HepG2 (cell line): ENCODE measurements at regions not wholly inside any gene's neighbourhood (a gene's known extent, or its start where the extent isn't known, plus 50 kb on each side); places are given as distances from the start of the nearest gene placed in this dataset.

Experiments
- ATAC-seq: fragments of 200-7000 bp; cut with Tn5 transposase; 3 replicates; pipeline ENCODE4 v1.9.1; 2020; ENCODE audit warnings: mild to moderate bottlenecking, moderate library complexity
- BruUV-seq: library from RNA; stranded (reverse); fragments of 400-500 nt; replicated peaks from 2 replicates; lab custom pipeline; 2021; lab: Mats Ljungman, UMichigan
- CTCF ChIA-PET: fragments of 300-600 bp; formaldehyde crosslinking; extraction: SDS; loops from one replicate; lab custom pipeline; 2021; ENCODE audit warnings: low total read pairs, inconsistent platforms, low intra/inter-chr PET ratio; lab: Yijun Ruan, JAX
- POLR2A ChIA-PET: fragments of 350-600 bp; sonication (Branson Sonifier 250); formaldehyde crosslinking; loops from one replicate; lab custom pipeline; 2020; ENCODE audit warnings: antibody characterized with exemption, inconsistent platforms; lab: Yijun Ruan, JAX
- DNase-seq: peaks from one replicate; pipeline ENCODE4 v3.0.0-alpha.2; 2015; ENCODE audit warnings: low spot score
- FAIRE-seq: peaks from 3 replicates; lab custom pipeline; 2011; peaks lifted over from hg19 to GRCh38; lab: Jason Lieb, UNC
- H2AFZ ChIP-seq: one replicate; pipeline ENCODE4 v1.6.1; 2011; ENCODE audit warnings: low read length, inconsistent platforms
- H3K27ac ChIP-seq: fragments of 300-600 bp; 3 replicates; pipeline ENCODE4 v1.8.0; 2011; ENCODE audit warnings: mixed run types, mild to moderate bottlenecking, mixed read lengths, low read length, inconsistent platforms; ENCODE audit not compliant: insufficient read depth; ENCODE audit errors: extremely low read length
- H3K27me3 ChIP-seq, 2 experiments: fragments of 200-600 bp in 1 of 2; 2 replicates in 1 of 2; 3 replicates in 1 of 2; pipeline versions ENCODE4 v1.6.0 to v1.8.0; 2011; ENCODE audit warnings: low read length in 2 of 2, mild to moderate bottlenecking in 2 of 2, moderate library complexity in 2 of 2, inconsistent platforms in 1 of 2; ENCODE audit not compliant: insufficient read depth in 2 of 2, control insufficient read depth in 1 of 2
- H3K36me3 ChIP-seq, 2 experiments: fragments of 200-600 bp in 1 of 2; replicated peaks in 1 of 2; 2 replicates in 1 of 2; 3 replicates in 1 of 2; pipeline versions ENCODE4 v1.5.1 to v1.8.0; 2011; ENCODE audit warnings: low read length in 2 of 2, inconsistent platforms in 1 of 2; ENCODE audit not compliant: insufficient read depth in 2 of 2, control insufficient read depth in 1 of 2
- H3K4me1 ChIP-seq: 2 replicates; pipeline ENCODE4 v1.5.1; 2012; ENCODE audit warnings: low read length, inconsistent platforms; ENCODE audit not compliant: insufficient read depth
- H3K4me2 ChIP-seq: 2 replicates; pipeline ENCODE4 v1.6.0; 2011; ENCODE audit warnings: low read depth, low read length, inconsistent platforms
- H3K4me3 ChIP-seq, 3 experiments: fragments of 200-600 bp in 1 of 3; sonication (generic), shearing (Covaris generic) in 1 of 3; replicated peaks in 1 of 3; 2 replicates each; pipeline ENCODE4 v1.5.1; 2011 to 2016; ENCODE audit warnings: low read length in 3 of 3, inconsistent platforms in 2 of 3, low read depth in 2 of 3, mild to moderate bottlenecking in 2 of 3, control low read depth in 1 of 3, mixed read lengths in 1 of 3; ENCODE audit not compliant: insufficient read depth in 1 of 3
- H3K79me2 ChIP-seq: one replicate; pipeline ENCODE4 v1.6.1; 2011; ENCODE audit warnings: low read length, inconsistent platforms; ENCODE audit not compliant: insufficient read depth
- H3K9ac ChIP-seq: 2 replicates; pipeline ENCODE4 v1.6.0; 2011; ENCODE audit warnings: mild to moderate bottlenecking, low read depth, low read length, inconsistent platforms; ENCODE audit not compliant: insufficient read depth
- H3K9me3 ChIP-seq: 2 replicates; pipeline ENCODE4 v1.5.1; 2012; ENCODE audit warnings: mild to moderate bottlenecking, low read length
- H4K20me1 ChIP-seq: 2 replicates; pipeline ENCODE4 v1.6.0; 2011; ENCODE audit warnings: inconsistent platforms, mild to moderate bottlenecking, low read length, moderate library complexity; ENCODE audit not compliant: insufficient read depth
- ATF7-NPFF ChIP-seq: sonication (generic); formaldehyde crosslinking; IDR thresholded peaks from 2 replicates; pipeline ENCODE4 v1.8.1; 2023; ENCODE audit warnings: mild to moderate bottlenecking, low read depth, missing genetic modification reagents, moderate library complexity
- GABPB1 ChIP-seq: IDR thresholded peaks from 2 replicates; pipeline ENCODE4 v1.6.1; 2016; ENCODE audit warnings: mild to moderate bottlenecking, missing genetic modification reagents, moderate library complexity, missing compliant biosample characterization
- KMT2B ChIP-seq: IDR thresholded peaks from 2 replicates; pipeline ENCODE4 v1.6.1; 2016; ENCODE audit warnings: missing genetic modification reagents, missing compliant biosample characterization
- MEIS2 ChIP-seq: sonication (generic); formaldehyde crosslinking; IDR thresholded peaks from 2 replicates; pipeline ENCODE4 v1.9.0; 2021; ENCODE audit warnings: mild to moderate bottlenecking, missing genetic modification reagents
- SAFB2 ChIP-seq: sonication (generic); formaldehyde crosslinking; IDR thresholded peaks from 2 replicates; pipeline ENCODE4 v1.5.1; 2020; ENCODE audit warnings: missing genetic modification reagents, low read depth, mild to moderate bottlenecking, borderline replicate concordance
- ZKSCAN5 ChIP-seq: sonication (generic); formaldehyde crosslinking; IDR thresholded peaks from 2 replicates; pipeline ENCODE4 v1.5.1; 2020; ENCODE audit warnings: mild to moderate bottlenecking, missing genetic modification reagents
- ZNF333 ChIP-seq: sonication (generic); formaldehyde crosslinking; IDR thresholded peaks from 2 replicates; pipeline ENCODE4 v1.4.0; 2020; ENCODE audit warnings: mild to moderate bottlenecking, missing genetic modification reagents, borderline replicate concordance
- ZNF850 ChIP-seq: sonication (generic); formaldehyde crosslinking; conservative IDR thresholded peaks from 2 replicates; pipeline ENCODE4 v1.9.0; 2021; ENCODE audit warnings: mild to moderate bottlenecking, missing genetic modification reagents
- WGBS: methylation state at CpG from one replicate; pipeline ENCODE4 v1.1.6; 2017; ENCODE audit warnings: low lambda C conversion rate; 5-methylcytosine and 5-hydroxymethylcytosine counted together
- in situ Hi-C: cut with HindIII; loops from 2 replicates; pipeline ENCODE4 v1.10.0; 2017; ENCODE audit warnings: low pct_unique_long_range_greater_than_20kb; ENCODE audit not compliant: extremely low pct_ligation_motif_present
- intact Hi-C: fragments of 100-400 bp; cut with micrococcal nuclease; formaldehyde crosslinking; loops from one replicate; pipeline ENCODE4 v1.10.0; 2022; ENCODE audit not compliant: unreplicated experiment
- TF ChIP-seq, protein P1 (sequence below): sonication (generic); formaldehyde crosslinking; IDR thresholded peaks from 2 replicates; pipeline ENCODE4 v1.4.0; 2020; ENCODE audit warnings: missing genetic modification reagents, low read depth, mild to moderate bottlenecking, borderline replicate concordance
- TF ChIP-seq, protein P2 (sequence below): sonication (generic); formaldehyde crosslinking; conservative IDR thresholded peaks from 2 replicates; pipeline ENCODE4 v1.4.0; 2020; ENCODE audit warnings: missing genetic modification reagents
- TF ChIP-seq, protein P3 (sequence below): IDR thresholded peaks from 2 replicates; pipeline ENCODE4 v1.6.1; 2016
- TF ChIP-seq, protein P4 (sequence below): IDR thresholded peaks from 2 replicates; pipeline ENCODE4 v1.4.0; 2020; ENCODE audit warnings: mild to moderate bottlenecking, missing genetic modification reagents
- TF ChIP-seq, protein P5 (sequence below): IDR thresholded peaks from 2 replicates; pipeline ENCODE4 v1.6.1; 2012; ENCODE audit warnings: low read depth, low read length, improper control_type of control experiment

DNA sequence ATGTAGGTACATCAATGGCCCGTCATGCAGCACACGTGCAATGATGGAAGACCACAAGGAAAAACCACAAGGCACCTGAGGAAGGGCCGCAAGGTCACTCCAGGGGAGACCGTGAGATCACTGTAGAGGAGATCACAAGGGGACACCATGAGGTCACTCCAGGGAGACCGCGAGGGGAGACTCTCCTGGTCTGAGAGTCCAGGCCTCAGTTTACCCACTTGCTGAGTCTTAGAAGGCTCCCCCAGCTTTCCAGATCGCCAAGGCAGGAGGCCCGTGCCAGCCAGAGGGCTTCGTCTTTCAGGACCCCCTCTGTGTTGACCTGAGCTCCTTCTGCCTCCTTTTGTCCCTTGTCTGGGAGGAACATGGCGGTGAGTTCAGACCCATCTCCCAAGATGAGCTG lies 232.2 kb downstream of the ERMARD start:
- in situ Hi-C loops (no loop called here), intact Hi-C loops (no loop called here)
- Histone ChIP-seq H4K20me1 (no peaks in the 10 kb centered on the region), H3K79me2 (no peaks in the 10 kb centered on the region), H3K9me3 (no peaks in the 10 kb centered on the region), H2AFZ (no peak overlapping the region), H3K9ac (no peak overlapping the region), H3K4me3 (no peak overlapping the region), H3K4me2 (no peak overlapping the region), H3K27ac (no peak overlapping the region), H3K36me3 (no peaks in the 10 kb centered on the region), H3K4me1 (no peaks in the 10 kb centered on the region), H3K27me3 (peaks cover 20 to 74% of the 10 kb centered on the region in 2 experiments)
- POLR2A ChIA-PET = no interaction called here
- DNase-seq (no peak), FAIRE-seq (no peak), ATAC-seq (no peak)
- 47% methylated on average over 10 of the region's 10 CpGs for WGBS
- CTCF ChIA-PET = no interaction called here
- TF ChIP-seq ATF7-NPFF (CRISPR knock-in tag) = no peak
- TF ChIP-seq, protein P1, sequence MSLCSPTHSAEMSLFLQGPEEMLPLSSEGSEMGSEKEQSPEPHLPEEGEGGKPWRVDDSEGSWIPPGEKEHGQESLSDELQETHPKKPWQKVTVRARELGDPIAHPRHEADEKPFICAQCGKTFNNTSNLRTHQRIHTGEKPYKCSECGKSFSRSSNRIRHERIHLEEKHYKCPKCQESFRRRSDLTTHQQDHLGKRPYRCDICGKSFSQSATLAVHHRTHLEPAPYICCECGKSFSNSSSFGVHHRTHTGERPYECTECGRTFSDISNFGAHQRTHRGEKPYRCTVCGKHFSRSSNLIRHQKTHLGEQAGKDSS = no peak
- TF ChIP-seq, protein P2, sequence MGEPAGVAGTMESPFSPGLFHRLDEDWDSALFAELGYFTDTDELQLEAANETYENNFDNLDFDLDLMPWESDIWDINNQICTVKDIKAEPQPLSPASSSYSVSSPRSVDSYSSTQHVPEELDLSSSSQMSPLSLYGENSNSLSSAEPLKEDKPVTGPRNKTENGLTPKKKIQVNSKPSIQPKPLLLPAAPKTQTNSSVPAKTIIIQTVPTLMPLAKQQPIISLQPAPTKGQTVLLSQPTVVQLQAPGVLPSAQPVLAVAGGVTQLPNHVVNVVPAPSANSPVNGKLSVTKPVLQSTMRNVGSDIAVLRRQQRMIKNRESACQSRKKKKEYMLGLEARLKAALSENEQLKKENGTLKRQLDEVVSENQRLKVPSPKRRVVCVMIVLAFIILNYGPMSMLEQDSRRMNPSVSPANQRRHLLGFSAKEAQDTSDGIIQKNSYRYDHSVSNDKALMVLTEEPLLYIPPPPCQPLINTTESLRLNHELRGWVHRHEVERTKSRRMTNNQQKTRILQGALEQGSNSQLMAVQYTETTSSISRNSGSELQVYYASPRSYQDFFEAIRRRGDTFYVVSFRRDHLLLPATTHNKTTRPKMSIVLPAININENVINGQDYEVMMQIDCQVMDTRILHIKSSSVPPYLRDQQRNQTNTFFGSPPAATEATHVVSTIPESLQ (CRISPR knock-in tag) = no peak
- TF ChIP-seq ZNF850 (CRISPR knock-in tag) = no peak
- TF ChIP-seq ZNF333 = no peak
- TF ChIP-seq, protein P3, sequence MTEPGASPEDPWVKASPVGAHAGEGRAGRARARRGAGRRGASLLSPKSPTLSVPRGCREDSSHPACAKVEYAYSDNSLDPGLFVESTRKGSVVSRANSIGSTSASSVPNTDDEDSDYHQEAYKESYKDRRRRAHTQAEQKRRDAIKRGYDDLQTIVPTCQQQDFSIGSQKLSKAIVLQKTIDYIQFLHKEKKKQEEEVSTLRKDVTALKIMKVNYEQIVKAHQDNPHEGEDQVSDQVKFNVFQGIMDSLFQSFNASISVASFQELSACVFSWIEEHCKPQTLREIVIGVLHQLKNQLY (CRISPR knock-in tag) = no peak
- no peak for TF ChIP-seq MEIS2 (CRISPR knock-in tag)
- TF ChIP-seq, protein P4, sequence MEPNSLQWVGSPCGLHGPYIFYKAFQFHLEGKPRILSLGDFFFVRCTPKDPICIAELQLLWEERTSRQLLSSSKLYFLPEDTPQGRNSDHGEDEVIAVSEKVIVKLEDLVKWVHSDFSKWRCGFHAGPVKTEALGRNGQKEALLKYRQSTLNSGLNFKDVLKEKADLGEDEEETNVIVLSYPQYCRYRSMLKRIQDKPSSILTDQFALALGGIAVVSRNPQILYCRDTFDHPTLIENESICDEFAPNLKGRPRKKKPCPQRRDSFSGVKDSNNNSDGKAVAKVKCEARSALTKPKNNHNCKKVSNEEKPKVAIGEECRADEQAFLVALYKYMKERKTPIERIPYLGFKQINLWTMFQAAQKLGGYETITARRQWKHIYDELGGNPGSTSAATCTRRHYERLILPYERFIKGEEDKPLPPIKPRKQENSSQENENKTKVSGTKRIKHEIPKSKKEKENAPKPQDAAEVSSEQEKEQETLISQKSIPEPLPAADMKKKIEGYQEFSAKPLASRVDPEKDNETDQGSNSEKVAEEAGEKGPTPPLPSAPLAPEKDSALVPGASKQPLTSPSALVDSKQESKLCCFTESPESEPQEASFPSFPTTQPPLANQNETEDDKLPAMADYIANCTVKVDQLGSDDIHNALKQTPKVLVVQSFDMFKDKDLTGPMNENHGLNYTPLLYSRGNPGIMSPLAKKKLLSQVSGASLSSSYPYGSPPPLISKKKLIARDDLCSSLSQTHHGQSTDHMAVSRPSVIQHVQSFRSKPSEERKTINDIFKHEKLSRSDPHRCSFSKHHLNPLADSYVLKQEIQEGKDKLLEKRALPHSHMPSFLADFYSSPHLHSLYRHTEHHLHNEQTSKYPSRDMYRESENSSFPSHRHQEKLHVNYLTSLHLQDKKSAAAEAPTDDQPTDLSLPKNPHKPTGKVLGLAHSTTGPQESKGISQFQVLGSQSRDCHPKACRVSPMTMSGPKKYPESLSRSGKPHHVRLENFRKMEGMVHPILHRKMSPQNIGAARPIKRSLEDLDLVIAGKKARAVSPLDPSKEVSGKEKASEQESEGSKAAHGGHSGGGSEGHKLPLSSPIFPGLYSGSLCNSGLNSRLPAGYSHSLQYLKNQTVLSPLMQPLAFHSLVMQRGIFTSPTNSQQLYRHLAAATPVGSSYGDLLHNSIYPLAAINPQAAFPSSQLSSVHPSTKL (CRISPR knock-in tag) = no peak
- TF ChIP-seq, protein P5, sequence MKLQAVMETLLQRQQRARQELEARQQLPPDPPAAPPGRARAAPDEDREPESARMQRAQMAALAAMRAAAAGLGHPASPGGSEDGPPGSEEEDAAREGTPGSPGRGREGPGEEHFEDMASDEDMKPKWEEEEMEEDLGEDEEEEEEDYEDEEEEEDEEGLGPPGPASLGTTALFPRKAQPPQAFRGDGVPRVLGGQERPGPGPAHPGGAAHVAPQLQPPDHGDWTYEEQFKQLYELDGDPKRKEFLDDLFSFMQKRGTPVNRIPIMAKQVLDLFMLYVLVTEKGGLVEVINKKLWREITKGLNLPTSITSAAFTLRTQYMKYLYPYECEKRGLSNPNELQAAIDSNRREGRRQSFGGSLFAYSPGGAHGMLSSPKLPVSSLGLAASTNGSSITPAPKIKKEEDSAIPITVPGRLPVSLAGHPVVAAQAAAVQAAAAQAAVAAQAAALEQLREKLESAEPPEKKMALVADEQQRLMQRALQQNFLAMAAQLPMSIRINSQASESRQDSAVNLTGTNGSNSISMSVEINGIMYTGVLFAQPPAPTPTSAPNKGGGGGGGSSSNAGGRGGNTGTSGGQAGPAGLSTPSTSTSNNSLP = no peak
- no peak for TF ChIP-seq SAFB2 (CRISPR knock-in tag)
- TF ChIP-seq GABPB1 = no peak
- TF ChIP-seq KMT2B (CRISPR knock-in tag) = no peak
- no peak for TF ChIP-seq ZKSCAN5 (CRISPR knock-in tag)
- no TSS peak for BruUV-seq
